Muscle layer of duodenum (tissue), 2 donors: ENCODE measurements at regions not wholly inside any gene's neighbourhood (a gene's known extent, or its start where the extent isn't known, plus 50 kb on each side); places are given as distances from the start of the nearest gene placed in this dataset.

Experiments used
- H3K27ac ChIP-seq: one replicate; pipeline ENCODE4 v1.7.0; 2013; ENCODE audit warnings: mild to moderate bottlenecking, low read length
- H3K27me3 ChIP-seq: one replicate; pipeline ENCODE4 v1.7.0; 2013; ENCODE audit warnings: low read depth, mild to moderate bottlenecking, control low read depth, low read length
- H3K36me3 ChIP-seq, 2 donors: one replicate each; pipeline ENCODE4 v1.7.0; 2013; ENCODE audit warnings: low read length in 2 of 2, control low read depth in 1 of 2, mild to moderate bottlenecking in 1 of 2; ENCODE audit not compliant: insufficient read depth in 2 of 2, control insufficient read depth in 1 of 2
- H3K4me1 ChIP-seq, 2 donors: one replicate each; pipeline ENCODE4 v1.7.0; 2013; ENCODE audit warnings: low read length in 2 of 2, mild to moderate bottlenecking in 2 of 2, control low read depth in 1 of 2, moderate library complexity in 1 of 2; ENCODE audit not compliant: insufficient read depth in 2 of 2, control insufficient read depth in 1 of 2
- H3K4me3 ChIP-seq, 2 donors: one replicate each; pipeline ENCODE4 v1.7.0; 2013; ENCODE audit warnings: low read length in 2 of 2, low read depth in 1 of 2, mild to moderate bottlenecking in 1 of 2
- H3K9me3 ChIP-seq, 2 donors: one replicate each; pipeline ENCODE4 v1.7.0; 2013; ENCODE audit warnings: low read length in 2 of 2, control low read depth in 1 of 2, mild to moderate bottlenecking in 1 of 2; ENCODE audit not compliant: control insufficient read depth in 1 of 2
- donor health status: healthy.

DNA sequence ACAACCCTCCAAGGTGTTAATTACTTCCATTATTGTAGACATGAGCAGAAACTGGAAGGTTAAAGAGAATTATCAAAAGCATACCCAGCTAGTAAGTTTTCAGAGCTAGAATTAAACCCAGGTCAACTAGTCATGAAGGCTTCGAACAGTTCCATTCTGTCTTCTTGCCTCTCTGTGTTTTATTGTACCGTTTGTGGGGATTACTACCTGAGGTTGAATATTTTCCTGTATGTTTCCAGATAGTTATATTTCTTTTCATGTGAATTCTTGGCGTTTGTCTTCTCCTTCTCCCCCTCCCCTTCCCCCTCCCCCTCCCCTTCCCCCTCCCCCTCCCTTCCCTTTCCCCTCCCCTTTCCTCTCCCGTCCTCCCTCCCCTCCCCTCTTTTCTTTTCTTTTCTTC lies 218.0 kb upstream of the GALNT17 start:
- Histone ChIP-seq H3K9me3 (no peaks in the 10 kb centered on the region), H3K27me3 (no peaks in the 10 kb centered on the region), H3K27ac (no peak overlapping the region), H3K4me3 (no peak overlapping the region), H3K4me1 (no peaks in the 10 kb centered on the region), H3K36me3 (no peaks in the 10 kb centered on the region)

DNA sequence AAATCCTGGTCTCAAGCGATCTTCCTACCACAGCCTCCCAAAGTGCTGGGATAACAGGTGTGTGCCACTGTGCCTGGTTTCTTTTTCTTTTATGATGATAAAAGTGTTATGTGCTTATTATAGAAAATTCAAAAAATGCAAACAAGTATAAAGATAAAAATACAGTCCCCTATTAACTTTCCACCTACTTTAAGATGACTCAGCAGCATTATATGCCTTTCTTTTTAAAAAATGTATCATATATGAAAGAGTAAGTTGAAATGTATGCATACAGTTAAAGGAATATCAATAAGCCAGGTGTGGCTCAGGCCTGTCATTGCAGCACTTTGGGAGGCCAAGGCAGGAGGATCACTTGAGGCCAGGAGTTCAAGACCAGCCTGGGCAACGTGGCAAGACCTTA lies 216.9 kb upstream of the GALNT17 start:
- Histone ChIP-seq H3K27me3 (no peaks in the 10 kb centered on the region), H3K9me3 (no peaks in the 10 kb centered on the region), H3K27ac (no peak overlapping the region), H3K4me3 (no peak overlapping the region), H3K4me1 (no peaks in the 10 kb centered on the region), H3K36me3 (no peaks in the 10 kb centered on the region)

DNA sequence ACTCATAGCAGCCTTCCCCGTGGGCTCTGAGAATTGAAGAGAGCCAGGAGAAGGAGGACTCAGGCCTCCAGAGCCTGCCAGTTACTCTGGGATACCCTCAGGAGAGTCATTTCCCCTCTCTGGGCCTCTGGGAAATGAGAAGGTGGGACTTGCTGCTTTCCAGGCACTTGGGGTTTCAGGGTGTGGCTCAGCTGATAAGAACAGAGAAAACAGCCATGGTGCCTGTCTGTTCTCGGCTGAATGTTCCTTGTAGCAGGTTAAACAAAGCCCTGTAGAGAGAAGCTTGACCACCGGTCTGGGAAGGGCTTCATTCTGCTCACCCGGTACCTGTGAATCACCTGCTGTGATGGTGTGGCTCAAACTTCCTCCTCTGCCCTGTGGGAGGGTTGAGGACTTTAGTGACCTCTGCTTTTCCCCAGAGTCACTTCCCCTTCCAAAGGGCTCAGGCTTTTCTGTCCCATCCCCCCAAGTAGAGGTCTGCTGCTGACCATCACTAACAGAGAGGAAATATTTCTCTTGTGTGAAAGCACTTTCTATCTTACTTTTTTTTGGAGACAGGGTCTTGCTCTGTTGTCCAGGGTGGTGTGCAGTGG lies 212.4 kb upstream of the GALNT17 start:
- Histone ChIP-seq H3K4me3 (no peak overlapping the region), H3K27ac (no peak overlapping the region), H3K4me1 (no peaks in the 10 kb centered on the region), H3K9me3 (no peaks in the 10 kb centered on the region), H3K27me3 (no peaks in the 10 kb centered on the region), H3K36me3 (no peaks in the 10 kb centered on the region)

DNA sequence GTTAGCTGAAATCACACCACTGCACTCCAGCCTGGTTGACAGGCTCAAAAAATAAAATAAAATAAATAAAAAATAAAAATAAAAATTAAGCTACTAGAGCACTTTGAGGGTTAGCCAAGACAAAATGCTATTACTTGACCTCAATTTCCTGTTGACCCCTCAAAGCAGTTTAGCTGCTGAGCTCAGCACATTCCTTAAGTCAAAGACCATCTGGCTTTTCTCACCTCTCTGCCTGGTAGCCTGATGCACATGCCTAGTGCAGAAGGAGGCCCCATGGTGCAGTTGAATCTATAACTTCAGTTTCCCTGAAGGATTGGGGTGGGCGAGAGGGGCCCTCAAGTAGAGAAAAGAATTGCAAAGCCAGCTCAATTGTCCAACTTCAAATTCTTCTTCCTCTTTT lies 211.1 kb upstream of the GALNT17 start:
- no peaks in the 10 kb centered on the region for H3K9me3 ChIP-seq
- H3K4me1 ChIP-seq: no peaks in the 10 kb centered on the region
- H3K27ac ChIP-seq: no peak overlapping the region
- H3K27me3 ChIP-seq: no peaks in the 10 kb centered on the region
- no peak overlapping the region for H3K4me3 ChIP-seq
- no peaks in the 10 kb centered on the region for H3K36me3 ChIP-seq

DNA sequence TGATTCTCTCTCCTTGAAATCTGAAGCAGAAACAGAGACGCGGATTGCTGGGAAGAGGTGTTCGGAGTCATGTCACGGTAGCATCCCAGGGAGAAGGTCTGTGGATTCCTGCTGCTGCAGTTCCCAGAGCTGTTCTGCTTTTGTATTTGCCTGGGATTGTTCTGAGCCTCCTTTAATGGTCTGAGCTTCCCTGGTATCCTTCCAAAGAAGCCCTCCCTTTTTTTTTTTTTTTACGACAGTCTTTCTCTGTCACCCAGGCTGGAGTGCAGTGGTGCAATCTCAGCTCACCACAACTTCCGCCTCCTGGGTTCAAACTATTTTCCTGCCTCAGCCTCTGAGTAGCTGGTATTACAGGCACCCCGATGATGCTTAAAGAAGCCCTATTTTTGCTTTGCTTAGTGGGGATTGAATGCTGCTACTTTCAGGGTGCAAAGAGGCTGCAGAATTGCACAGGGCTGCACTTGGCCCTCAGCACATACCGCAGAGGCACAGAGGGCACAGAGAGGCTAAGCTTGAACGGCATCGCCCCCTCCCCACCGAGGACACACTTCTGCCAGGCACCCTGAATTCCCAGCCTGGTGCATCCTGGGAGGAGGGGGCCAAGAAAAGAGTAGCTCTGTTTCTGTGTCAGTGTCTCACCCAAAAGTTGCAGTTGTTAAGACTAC lies 208.6 kb upstream of the GALNT17 start:
- Histone ChIP-seq H3K36me3 (no peaks in the 10 kb centered on the region), H3K4me3 (no peak overlapping the region), H3K9me3 (no peaks in the 10 kb centered on the region), H3K4me1 (no peaks in the 10 kb centered on the region), H3K27ac (no peak overlapping the region), H3K27me3 (no peaks in the 10 kb centered on the region)

DNA sequence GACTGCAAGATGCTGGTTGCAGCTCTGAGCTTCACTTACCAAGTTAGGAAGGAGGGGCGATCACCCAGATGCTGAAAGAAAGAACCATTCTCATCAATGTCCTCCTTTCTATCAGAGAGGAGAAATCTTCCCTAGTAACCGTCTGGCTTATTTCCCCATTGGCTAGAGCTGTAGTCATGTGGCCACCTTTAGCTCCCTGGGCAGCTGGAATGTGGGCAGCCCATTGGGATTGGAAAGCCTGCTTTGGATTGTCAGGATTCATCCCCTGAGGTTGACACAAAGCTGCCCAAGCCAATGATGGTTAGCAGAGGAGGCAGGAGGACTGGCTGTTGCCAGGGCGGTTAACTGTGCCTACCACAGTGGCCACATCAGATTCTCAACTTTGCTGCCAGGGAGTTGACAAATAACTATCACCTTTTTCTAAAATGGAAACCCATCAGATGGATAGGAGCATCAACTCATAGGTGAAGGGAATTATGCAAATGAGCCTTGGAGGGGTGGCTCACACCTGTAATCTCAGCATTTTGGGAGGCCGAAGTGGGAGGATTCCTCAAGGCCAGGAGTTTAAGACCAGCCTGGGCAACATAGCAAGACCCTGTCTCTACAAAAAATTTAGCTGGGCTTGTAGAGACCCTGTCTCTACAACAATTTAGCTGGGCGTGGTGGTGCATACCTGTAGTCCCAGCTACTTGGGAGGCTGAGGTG lies 206.4 kb upstream of the GALNT17 start:
- no peaks in the 10 kb centered on the region for H3K27me3 ChIP-seq
- no peak overlapping the region for H3K27ac ChIP-seq
- no peak overlapping the region for H3K4me3 ChIP-seq
- no peaks in the 10 kb centered on the region for H3K4me1 ChIP-seq
- no peaks in the 10 kb centered on the region for H3K36me3 ChIP-seq
- H3K9me3 ChIP-seq: no peaks in the 10 kb centered on the region

DNA sequence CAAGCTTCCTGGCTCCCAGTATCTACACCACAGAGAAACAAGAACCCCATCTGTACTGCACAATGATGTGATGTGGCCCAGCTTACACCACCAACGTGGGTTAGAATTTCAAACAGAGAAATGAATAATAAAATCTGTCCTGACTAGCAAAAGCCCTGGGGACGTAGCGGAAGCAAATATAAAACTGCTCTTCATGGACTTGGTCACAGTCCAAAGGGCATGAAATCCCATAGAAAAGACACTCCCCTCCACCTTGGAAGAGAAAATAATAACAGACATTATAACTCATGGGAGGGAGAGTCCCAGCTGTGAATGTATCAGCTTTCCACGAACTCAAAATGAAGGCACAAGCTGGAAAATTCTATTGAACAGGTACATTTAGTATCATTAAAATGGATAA lies 205.3 kb upstream of the GALNT17 start:
- H3K27me3 ChIP-seq: no peaks in the 10 kb centered on the region
- no peak overlapping the region for H3K27ac ChIP-seq
- H3K4me3 ChIP-seq: no peak overlapping the region
- H3K36me3 ChIP-seq: no peaks in the 10 kb centered on the region
- H3K4me1 ChIP-seq: no peaks in the 10 kb centered on the region
- no peaks in the 10 kb centered on the region for H3K9me3 ChIP-seq

DNA sequence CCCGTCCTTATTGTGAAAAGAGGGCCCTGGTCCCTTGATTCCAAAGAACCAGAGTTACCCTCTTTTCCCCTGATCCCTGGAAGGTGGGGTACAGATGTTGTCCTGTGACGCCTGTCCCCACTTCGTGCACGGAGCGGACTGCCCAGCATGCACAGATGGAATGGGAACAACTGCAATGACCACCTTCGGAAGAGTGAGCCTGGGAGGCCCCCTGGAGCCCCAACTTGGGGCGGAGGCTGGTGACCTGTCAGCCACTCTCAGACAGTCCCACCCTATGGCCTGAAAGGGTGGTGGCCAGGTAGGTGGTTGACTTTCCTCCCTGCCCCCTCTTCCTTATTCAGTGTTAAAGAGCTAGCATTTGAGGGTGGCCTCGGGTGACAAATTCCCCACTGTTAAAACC lies 196.6 kb upstream of the GALNT17 start:
- no peak overlapping the region for H3K27ac ChIP-seq
- no peaks in the 10 kb centered on the region for H3K4me1 ChIP-seq
- H3K9me3 ChIP-seq: no peaks in the 10 kb centered on the region
- no peaks in the 10 kb centered on the region for H3K36me3 ChIP-seq
- no peak overlapping the region for H3K4me3 ChIP-seq
- H3K27me3 ChIP-seq: no peaks in the 10 kb centered on the region

DNA sequence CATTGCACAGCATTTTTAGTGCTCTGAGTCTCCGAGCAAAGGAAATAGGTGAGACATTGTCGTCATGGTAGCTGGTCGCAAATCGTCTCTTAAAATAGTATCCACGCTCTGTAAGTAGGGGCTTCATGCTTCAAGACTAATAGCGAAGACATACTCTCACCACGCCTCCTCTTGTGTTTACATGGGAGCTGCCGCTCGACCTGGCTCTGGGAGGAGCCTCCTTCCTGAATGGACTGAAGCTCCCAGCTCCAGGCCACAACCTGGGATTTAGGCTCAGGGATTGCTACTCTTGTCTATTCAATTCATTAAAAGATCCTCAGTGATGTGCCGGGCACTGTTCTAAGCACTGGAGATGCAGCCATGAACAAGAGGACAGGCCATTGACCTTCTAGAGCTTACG lies 196.1 kb upstream of the GALNT17 start:
- H3K4me1 ChIP-seq: no peaks in the 10 kb centered on the region
- H3K36me3 ChIP-seq: no peaks in the 10 kb centered on the region
- H3K27me3 ChIP-seq: no peaks in the 10 kb centered on the region
- H3K4me3 ChIP-seq: no peak overlapping the region
- no peak overlapping the region for H3K27ac ChIP-seq
- H3K9me3 ChIP-seq: peaks cover 0 to 2% of the 10 kb centered on the region in 2 donors

DNA sequence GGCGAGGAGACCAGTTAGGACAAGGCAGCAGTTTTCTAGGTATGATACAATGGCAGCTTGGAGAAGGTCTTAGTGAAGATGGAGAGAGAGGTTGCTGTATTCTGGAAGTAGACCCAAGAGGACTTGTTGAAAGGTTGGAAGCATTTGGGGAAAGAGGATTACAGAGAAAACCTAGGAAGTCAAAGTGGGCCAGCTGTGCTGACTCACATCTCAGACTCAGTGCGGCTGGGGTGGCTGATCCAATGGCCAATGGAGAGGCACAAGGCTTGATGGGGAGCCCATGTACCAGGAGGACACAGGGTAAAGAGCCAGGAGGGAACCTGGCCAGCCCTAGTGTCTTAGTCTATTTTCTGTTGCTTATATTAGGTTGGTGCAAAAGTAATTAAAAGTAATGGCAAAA lies 194.5 kb upstream of the GALNT17 start:
- H3K36me3 ChIP-seq: no peaks in the 10 kb centered on the region
- H3K27me3 ChIP-seq: no peaks in the 10 kb centered on the region
- peaks cover 0 to 2% of the 10 kb centered on the region in 2 donors for H3K9me3 ChIP-seq
- no peaks in the 10 kb centered on the region for H3K4me1 ChIP-seq
- no peak overlapping the region for H3K27ac ChIP-seq
- no peak overlapping the region for H3K4me3 ChIP-seq

DNA sequence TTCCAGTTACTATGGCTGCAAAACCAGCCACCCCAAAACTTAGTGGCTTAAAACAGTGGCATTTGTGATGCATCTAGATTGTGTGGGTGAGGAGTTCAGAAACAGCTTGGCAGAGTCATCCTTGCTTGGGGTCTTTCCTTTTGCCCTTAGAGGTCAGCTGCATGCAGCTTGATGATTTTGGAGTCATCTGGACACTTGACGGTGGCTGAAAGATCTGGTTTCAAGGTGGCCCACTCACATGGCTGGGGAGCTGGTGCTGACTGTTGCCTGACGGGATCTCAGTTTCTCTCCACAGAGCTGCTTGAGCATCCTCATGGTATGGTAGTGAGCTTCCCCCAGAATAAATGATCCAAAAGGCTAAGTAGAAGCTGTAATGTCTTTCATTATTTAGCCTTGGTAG lies 191.3 kb upstream of the GALNT17 start:
- Histone ChIP-seq H3K9me3 (peaks cover 0 to 2% of the 10 kb centered on the region in 2 donors), H3K27ac (no peak overlapping the region), H3K4me3 (no peak overlapping the region), H3K36me3 (no peaks in the 10 kb centered on the region), H3K27me3 (no peaks in the 10 kb centered on the region), H3K4me1 (no peaks in the 10 kb centered on the region)
